ENCODE measurements at regions not wholly inside any gene's neighbourhood (a gene's known extent, or its start where the extent isn't known, plus 50 kb on each side); places are given as distances from the start of the nearest gene placed in this dataset.

DNA sequence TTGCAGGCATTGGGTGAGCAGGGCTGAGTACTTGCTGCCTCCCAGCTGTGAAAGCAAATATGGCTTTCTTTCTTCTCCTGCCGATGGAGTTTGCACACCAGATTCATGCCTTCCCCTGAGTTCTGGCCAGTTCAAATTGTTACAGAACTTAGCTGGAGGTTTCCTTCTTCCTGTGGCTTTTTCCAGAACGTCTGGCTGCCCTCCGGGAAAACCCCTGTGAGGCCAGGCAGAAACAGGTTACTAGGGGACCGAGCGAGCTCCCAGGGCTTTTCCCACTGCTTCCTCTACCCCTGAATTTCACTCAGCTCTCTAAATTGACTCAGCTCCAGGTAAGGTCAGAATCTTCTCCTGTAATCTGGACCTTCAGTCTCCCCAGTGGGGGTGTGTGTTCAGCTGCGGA, 482.4 kb downstream of the C4orf33 start:
- TF ChIP-seq, protein P1, sequence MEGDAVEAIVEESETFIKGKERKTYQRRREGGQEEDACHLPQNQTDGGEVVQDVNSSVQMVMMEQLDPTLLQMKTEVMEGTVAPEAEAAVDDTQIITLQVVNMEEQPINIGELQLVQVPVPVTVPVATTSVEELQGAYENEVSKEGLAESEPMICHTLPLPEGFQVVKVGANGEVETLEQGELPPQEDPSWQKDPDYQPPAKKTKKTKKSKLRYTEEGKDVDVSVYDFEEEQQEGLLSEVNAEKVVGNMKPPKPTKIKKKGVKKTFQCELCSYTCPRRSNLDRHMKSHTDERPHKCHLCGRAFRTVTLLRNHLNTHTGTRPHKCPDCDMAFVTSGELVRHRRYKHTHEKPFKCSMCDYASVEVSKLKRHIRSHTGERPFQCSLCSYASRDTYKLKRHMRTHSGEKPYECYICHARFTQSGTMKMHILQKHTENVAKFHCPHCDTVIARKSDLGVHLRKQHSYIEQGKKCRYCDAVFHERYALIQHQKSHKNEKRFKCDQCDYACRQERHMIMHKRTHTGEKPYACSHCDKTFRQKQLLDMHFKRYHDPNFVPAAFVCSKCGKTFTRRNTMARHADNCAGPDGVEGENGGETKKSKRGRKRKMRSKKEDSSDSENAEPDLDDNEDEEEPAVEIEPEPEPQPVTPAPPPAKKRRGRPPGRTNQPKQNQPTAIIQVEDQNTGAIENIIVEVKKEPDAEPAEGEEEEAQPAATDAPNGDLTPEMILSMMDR (IDR thresholded peaks at IDR 0.05): no peak
- TF ChIP-seq POLR2A (IDR thresholded peaks at IDR 0.05): no peak

All from vagina (tissue), 2 donors.